Erythroblast (primary cell): ENCODE measurements at regions not wholly inside any gene's neighbourhood (a gene's known extent, or its start where the extent isn't known, plus 50 kb on each side); places are given as distances from the start of the nearest gene placed in this dataset.

Source experiments
- GATA1 ChIP-seq: IDR thresholded peaks from 2 replicates; pipeline ENCODE4 v1.6.1; 2011; ENCODE audit warnings: low read depth, mild to moderate bottlenecking, control low read depth, low read length, moderate library complexity
- POLR2A ChIP-seq: IDR thresholded peaks from 2 replicates; pipeline ENCODE4 v1.6.1; 2011; ENCODE audit warnings: mild to moderate bottlenecking, low read length

- TF ChIP-seq POLR2A, result no peak
- TF ChIP-seq GATA1, result no peak
These were observed 70.1 kb upstream of the MEF2C start for GRCh38 chr5:88952996-88953643.
